ENCODE measurements at regions not wholly inside any gene's neighbourhood (a gene's known extent, or its start where the extent isn't known, plus 50 kb on each side); places are given as distances from the start of the nearest gene placed in this dataset.

DNA sequence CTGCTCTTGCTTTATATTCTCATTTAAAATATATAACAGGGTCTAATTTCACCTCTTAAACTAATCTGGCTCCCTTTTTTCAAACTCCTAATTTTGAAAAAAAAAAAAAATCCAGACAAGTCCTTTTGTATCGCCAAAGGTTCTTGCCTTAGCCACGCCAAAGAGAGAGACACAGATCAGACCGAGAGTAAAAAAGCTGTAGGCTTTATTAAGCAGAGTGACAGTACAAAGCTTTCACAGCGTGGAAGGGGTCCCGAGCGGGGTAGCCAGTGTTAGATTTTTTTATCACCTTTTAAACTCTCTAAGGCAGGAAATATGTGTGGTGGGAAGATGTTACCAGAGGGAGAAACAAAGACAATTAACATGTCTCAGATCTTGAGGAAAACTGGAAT is 54.1 kb downstream of the PAGE2 start:
- TF ChIP-seq POLR2A (IDR thresholded peaks at IDR 0.05) (no peak), EP300 (IDR thresholded peaks at IDR 0.05) (no peak), POLR2AphosphoS5 (IDR thresholded peaks at IDR 0.05) (no peak)
- TF ChIP-seq, protein P1, sequence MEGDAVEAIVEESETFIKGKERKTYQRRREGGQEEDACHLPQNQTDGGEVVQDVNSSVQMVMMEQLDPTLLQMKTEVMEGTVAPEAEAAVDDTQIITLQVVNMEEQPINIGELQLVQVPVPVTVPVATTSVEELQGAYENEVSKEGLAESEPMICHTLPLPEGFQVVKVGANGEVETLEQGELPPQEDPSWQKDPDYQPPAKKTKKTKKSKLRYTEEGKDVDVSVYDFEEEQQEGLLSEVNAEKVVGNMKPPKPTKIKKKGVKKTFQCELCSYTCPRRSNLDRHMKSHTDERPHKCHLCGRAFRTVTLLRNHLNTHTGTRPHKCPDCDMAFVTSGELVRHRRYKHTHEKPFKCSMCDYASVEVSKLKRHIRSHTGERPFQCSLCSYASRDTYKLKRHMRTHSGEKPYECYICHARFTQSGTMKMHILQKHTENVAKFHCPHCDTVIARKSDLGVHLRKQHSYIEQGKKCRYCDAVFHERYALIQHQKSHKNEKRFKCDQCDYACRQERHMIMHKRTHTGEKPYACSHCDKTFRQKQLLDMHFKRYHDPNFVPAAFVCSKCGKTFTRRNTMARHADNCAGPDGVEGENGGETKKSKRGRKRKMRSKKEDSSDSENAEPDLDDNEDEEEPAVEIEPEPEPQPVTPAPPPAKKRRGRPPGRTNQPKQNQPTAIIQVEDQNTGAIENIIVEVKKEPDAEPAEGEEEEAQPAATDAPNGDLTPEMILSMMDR (IDR thresholded peaks at IDR 0.05), result no peak

Data from sigmoid colon (tissue), 4 donors.